A673 (cell line): ENCODE measurements at regions not wholly inside any gene's neighbourhood (a gene's known extent, or its start where the extent isn't known, plus 50 kb on each side); places are given as distances from the start of the nearest gene placed in this dataset.

Experiments used
- EZH2 ChIP-seq: fragments of 200-600 bp; sonication (generic); IDR thresholded peaks from 2 replicates; pipeline ENCODE4 v1.6.1; 2017; ENCODE audit warnings: borderline replicate concordance, low read depth, mild to moderate bottlenecking, mixed read lengths, antibody characterized with exemption, low read length; ENCODE audit not compliant: poor library complexity, severe bottlenecking
- TF ChIP-seq, protein P1 (sequence below): fragments of 300-800, 200-600 bp; sonication (generic); conservative IDR thresholded peaks from 2 replicates; pipeline ENCODE4 v1.5.1; 2017; ENCODE audit warnings: low read depth, mild to moderate bottlenecking, antibody characterized with exemption, low read length, moderate library complexity, mixed read lengths

- TF ChIP-seq, protein P1, sequence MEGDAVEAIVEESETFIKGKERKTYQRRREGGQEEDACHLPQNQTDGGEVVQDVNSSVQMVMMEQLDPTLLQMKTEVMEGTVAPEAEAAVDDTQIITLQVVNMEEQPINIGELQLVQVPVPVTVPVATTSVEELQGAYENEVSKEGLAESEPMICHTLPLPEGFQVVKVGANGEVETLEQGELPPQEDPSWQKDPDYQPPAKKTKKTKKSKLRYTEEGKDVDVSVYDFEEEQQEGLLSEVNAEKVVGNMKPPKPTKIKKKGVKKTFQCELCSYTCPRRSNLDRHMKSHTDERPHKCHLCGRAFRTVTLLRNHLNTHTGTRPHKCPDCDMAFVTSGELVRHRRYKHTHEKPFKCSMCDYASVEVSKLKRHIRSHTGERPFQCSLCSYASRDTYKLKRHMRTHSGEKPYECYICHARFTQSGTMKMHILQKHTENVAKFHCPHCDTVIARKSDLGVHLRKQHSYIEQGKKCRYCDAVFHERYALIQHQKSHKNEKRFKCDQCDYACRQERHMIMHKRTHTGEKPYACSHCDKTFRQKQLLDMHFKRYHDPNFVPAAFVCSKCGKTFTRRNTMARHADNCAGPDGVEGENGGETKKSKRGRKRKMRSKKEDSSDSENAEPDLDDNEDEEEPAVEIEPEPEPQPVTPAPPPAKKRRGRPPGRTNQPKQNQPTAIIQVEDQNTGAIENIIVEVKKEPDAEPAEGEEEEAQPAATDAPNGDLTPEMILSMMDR: no peak
- TF ChIP-seq EZH2: no peak
These were observed 136.2 kb upstream of the PUM3 start for GRCh38 chr9:2979957-2980610.
